HG03342 (cell line): ENCODE measurements at regions not wholly inside any gene's neighbourhood (a gene's known extent, or its start where the extent isn't known, plus 50 kb on each side); places are given as distances from the start of the nearest gene placed in this dataset.

Source experiments
- ATAC-seq: cut with Tn5 transposase; IDR thresholded peaks from one replicate; pipeline ENCODE4 v1.9.1; 2021; ENCODE audit warnings: mild to moderate bottlenecking, moderate library complexity; ENCODE audit not compliant: unreplicated experiment

DNA sequence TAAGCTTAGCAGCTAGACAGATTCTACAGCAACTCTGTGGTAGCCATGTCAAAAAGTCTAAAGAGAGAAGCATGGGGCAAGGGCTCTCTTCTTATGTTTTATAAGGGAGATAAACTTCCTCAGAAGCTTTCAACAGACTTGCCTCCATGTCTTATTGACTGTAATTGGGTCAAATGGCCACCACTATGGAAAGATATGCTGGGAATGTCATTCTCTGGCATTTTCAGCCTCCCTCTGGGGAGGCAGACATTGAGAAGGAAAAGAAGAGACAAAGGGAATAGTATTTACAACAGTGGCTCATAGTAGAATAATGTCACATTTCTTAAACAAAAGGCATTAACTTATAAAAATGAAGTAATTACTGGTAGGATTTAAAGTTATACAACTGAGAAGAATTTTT is 1964.5 kb upstream of the PIK3C3 start:
- no peak for ATAC-seq

DNA sequence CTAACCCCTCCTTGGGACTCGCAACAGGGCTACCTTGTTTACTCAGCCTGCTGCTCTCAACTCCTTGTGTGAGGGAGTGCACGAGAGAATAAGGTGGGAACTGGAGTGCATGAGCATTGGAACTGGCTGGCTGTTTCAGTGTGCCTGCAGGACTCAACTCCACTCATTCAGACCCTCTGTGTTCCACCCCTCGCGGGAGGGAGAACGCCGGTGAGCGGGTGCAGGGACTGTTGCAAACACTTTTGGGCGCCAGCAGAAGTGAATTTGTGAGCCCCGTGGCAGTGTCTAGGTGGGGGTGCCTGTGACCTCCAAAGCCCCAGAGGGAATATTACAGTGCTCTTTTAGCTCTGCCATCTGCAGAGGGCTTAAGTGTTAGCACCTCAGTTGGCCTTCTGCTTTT is 1978.3 kb upstream of the PIK3C3 start:
- ATAC-seq = no peak

GRCh38 chr18:39972521-39972920 is 1982.5 kb upstream of the PIK3C3 start:
- ATAC-seq = no peak

GRCh38 chr18:39969803-39970494 is 1985.1 kb upstream of the PIK3C3 start:
- ATAC-seq = no peak

DNA sequence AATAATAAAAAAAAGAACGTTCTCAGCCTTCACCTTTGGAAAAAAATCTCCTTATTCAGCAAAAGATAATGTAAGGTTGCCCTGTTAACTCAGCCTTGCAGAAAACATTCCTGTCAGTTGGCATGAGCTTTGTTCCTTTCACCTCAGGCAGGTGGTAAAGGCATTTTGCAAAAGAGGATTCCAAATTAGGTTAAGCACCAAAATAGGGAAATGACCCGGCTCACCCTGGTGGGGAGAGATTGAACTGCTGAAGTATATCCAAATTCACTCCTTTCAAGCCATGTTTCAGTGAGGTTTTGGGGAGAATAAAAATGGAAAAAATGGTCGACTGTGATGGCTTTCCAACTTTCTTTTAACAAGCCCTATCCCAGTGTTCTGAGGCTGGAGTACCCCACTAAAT is 1988.8 kb upstream of the PIK3C3 start:
- no peak for ATAC-seq

GRCh38 chr18:39962546-39962945 is 1992.5 kb upstream of the PIK3C3 start:
- no peak for ATAC-seq

DNA sequence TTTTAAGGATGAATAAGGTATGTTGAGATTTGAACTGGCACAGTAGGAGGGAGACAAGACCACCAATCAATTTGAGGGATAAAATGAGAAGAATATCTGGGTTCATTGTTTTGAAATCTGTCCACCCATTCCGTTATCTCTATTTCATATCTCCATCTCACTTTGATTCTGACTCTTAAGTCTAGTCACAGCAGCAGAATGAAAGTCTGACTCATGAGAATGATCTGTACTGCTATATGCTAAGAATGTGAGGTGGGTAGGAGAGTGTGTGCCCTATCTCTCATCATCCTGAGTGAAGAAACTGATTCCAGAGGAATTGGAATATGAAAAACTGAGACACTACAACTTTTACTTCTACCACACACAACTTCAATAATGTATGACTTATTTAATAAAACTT is 1994.5 kb upstream of the PIK3C3 start:
- no peak for ATAC-seq

DNA sequence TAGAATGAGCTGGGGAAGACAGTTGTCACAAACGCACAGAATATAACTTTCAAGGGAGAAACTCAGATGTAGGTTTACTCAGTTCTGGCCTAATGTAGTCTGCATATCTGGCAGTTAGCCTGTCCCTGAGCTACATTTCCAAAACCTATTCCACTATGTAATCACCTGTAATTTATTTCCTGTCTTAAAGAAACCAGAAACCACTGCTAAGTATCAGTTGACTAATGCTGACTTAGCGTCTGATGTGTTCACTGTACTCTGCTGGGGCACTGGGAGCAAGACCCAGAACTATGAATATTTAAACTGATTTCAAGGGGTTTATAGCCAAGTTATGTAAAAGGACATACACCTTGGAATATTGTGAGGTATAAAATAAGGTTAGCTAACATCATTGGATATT is 1995.2 kb upstream of the PIK3C3 start:
- no peak for ATAC-seq

DNA sequence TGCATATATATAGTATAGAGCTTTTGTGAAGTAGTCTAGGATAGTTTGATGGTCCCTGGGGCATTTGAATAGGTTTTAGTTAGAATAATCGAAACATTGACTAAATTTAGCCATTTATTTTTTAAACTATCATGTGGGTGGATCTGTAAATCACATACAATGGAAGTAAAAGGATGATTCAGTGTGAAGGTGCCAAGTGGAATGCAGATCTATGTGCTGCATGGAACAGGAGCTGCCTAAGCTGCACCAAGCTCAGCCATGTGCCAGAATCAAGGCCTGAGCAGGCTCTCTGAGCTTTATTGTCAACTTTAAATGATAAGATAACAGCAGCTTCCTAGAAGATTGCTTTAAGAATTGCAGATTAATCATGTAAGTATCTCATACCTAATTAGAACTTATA is 1996.2 kb upstream of the PIK3C3 start:
- no peak for ATAC-seq

GRCh38 chr18:39952816-39953215 is 2002.2 kb upstream of the PIK3C3 start:
- no peak for ATAC-seq

- no peak for ATAC-seq
These were observed 2003.8 kb upstream of the PIK3C3 start for GRCh38 chr18:39951142-39951720.

DNA sequence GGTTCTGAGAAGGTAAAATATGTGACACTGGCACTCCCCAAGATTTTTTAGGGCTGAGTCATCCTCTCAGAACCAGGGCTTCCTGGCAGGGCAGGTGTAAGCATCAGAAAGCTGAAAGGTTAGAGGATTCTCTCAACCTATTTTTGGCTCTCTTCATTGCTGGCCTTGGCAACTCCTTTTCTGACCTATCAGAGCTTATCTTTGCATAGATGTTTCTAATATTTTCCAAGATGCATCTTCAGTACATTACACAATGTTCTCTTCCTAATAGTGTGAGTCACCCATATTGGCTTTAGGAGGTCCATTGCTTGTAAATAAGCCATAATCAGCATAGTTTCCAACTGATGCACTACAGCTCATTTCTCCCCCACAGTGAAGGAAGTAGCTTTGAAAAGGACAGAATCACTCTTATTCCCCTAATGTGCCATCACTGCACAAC is 2008.4 kb upstream of the PIK3C3 start:
- ATAC-seq = no peak

DNA sequence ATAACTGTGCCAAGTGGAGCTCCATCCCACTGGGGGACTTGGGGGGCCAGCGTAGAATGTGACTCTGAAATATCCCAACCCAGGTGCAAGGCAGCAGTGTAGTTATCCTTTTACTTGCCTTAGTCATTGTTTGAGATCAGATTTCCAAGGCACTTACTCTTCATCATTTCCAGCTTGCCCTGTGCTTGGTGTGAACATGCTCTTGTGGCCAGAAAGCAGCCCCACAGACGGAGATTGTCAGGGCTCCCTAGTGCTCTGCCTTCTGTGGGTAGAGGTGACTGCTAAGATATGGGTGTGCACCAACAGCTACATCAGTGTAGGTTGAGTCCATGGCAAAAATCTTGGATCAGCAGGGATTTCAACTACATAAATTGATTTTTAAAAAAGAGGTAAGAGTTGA is 2010.0 kb upstream of the PIK3C3 start:
- no peak for ATAC-seq

DNA sequence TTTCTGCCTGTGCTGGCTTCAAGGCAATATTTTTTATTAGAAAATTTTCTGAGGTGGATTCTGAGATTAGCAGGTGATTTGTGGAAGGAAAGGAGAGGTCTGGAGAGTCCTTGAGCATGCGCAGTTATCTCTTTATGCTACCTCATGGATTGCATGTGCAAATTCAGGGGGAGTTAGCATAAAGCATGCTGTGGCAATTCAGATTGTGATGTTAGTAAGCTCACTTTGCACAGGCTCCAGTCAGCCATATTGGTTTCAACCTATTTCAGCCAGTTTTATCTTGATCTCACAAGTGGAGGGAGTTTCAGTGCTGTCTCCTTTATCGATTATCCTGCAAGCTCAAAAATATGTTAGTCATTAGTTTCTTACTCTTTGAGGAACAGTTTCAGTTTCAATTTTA is 2012.3 kb upstream of the PIK3C3 start:
- no peak for ATAC-seq

DNA sequence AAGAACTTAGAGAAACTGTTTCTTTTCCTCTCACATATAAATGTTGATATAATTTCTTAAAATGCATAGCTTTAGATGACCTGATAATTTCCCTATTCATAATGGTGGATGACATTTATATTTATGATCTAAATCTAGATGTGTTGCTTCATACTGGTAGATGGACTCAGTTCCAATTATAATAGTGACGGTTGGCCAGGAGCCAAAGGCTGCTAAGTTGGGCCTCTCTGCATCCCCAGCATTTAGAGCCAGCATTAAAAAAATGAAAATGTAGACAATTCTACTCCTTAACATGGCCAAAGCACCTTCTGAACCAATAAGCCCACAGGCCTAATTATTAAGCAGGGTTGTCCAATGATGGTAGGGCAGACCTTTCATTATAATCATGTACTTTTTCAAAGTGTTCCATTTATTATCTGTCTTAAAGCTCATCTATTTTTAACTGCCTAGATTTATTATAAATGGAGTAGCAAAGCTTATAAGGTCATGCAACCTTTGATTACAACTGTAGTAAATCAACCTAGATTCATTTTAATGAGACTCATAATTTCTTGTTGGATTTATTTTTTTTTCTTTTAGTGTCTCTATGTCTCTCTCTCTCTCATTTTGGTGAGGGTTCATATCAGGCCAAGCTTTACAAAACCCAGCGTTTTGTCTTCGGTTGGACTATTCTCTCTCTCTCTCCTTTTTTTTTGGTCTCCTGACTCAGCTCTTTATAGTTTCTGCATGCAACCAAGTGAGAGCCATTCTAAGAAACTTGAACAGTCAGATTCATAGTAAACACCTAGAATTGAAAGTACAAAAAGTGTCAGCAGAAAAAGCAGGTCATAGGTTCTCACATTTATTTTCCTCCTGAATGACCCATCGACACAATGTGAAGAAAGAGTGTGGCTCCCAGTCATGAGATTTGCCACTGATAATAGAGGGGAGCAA is 2016.1 kb upstream of the PIK3C3 start:
- no peak for ATAC-seq

DNA sequence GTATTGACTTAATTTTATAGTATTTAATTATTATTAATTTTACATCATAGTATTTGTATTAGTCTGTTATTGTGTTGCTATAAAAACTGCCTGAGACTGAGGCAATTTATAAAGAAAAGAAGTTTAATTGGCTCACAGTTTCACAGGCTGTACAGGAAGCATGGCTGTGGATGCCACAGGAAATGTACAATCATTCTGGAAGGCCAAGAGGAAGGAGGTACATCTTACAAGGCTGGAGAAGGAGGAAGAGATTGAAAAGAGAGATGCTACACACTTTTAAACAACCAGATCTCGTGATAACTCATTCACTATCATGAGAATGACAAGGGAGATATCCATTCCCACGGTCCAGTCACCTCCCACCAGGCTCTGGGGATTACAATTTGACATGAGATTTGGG is 2019.4 kb upstream of the PIK3C3 start:
- ATAC-seq = no peak

DNA sequence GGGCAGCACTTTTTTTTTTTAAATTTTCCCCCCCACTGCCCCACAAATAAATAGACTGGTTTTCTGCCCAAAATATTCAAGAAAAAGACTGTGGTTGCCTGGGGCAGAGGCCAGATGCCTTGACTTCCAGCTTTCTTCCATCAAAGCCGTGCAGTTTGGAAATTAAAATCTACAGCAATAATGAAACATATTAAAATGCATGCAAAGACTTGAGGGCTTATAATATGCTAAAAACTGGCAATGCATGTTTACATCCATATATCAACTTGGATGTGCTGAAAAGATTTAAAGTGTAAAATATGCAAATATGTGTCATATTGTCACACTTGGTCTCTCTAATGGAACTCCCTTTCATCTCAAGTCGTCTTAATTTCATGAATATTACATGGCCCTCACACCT is 2036.2 kb upstream of the PIK3C3 start:
- no peak for ATAC-seq

- ATAC-seq = no peak
These were observed 2041.2 kb upstream of the PIK3C3 start for GRCh38 chr18:39913672-39914366.

DNA sequence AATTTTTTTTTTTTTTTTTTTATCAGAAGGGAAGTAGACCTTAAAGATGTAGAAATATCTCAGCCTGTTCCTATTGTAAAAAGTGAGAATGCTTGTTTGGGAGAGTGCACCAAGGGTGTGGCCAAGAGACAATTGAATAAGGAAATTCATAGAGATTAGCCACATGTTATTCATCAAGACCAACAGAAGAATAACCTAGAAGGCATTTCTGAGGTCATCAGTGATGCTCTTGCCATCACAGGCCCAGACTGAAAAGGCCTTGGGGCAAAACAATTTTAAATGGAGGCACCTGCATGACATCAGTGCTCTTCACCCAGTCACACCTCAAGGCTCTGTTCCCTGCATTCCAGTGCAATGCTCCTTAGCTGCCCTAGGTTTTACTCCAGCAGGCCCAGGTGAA is 2043.3 kb upstream of the PIK3C3 start:
- ATAC-seq = no peak

DNA sequence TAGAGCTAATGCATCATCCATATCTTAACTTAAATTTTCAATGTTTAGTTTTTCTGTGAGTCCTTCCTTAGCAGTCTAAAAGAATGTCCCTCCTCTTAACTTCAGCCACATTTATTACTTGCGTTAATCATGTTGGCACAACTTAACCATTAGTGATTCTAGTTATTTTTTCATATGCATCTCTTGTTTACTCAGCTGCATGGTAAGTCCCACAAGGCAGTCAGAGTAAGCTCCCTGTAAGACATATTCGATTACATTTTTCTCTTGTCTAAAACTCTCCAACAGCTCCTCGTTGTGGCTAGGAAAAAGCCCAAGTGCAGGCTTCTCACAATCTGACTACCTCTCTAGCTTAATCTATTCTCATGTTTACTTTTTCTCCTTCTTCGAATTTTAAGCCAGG is 2045.3 kb upstream of the PIK3C3 start:
- no peak for ATAC-seq

- no peak for ATAC-seq
These were observed 2068.9 kb upstream of the PIK3C3 start for GRCh38 chr18:39886136-39886535.
